ENCODE measurements at regions not wholly inside any gene's neighbourhood (a gene's known extent, or its start where the extent isn't known, plus 50 kb on each side); places are given as distances from the start of the nearest gene placed in this dataset.

DNA sequence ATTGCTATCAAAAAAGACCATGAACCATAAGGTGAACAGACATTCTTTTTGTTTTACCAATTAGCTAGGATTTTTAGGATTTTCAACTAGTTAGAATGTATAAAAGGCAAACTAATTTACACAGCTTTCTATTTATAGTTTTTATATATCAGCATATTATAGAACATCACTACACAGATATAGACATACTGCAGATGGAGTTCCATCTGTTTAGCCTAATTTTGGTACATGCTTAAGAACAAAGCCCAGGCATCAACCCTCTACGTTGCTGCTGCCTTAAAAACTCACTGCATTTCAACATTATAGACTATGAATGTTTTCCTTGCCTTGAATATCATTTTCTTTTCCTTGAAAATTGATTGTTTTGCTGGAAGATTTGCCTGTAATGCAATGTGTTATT is 2227.5 kb upstream of the C9orf72 start:
- Histone ChIP-seq H3K9ac (ENCODE audit: low read depth in 2 of 2, low read length in 2 of 2) (no peak overlapping the region), H3K27me3 (no peaks in the 10 kb centered on the region), H3K4me1 (no peaks in the 10 kb centered on the region), H3K4me3 (no peak overlapping the region), H3K36me3 (no peaks in the 10 kb centered on the region), H3K9me3 (no peaks in the 10 kb centered on the region), H3K27ac (no peak overlapping the region)
- no peak for DNase-seq
- TF ChIP-seq, protein P1, sequence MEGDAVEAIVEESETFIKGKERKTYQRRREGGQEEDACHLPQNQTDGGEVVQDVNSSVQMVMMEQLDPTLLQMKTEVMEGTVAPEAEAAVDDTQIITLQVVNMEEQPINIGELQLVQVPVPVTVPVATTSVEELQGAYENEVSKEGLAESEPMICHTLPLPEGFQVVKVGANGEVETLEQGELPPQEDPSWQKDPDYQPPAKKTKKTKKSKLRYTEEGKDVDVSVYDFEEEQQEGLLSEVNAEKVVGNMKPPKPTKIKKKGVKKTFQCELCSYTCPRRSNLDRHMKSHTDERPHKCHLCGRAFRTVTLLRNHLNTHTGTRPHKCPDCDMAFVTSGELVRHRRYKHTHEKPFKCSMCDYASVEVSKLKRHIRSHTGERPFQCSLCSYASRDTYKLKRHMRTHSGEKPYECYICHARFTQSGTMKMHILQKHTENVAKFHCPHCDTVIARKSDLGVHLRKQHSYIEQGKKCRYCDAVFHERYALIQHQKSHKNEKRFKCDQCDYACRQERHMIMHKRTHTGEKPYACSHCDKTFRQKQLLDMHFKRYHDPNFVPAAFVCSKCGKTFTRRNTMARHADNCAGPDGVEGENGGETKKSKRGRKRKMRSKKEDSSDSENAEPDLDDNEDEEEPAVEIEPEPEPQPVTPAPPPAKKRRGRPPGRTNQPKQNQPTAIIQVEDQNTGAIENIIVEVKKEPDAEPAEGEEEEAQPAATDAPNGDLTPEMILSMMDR (IDR thresholded peaks at IDR 0.05), result no peak
- intact Hi-C loops (cut with DNase I), result no loop called here

DNA sequence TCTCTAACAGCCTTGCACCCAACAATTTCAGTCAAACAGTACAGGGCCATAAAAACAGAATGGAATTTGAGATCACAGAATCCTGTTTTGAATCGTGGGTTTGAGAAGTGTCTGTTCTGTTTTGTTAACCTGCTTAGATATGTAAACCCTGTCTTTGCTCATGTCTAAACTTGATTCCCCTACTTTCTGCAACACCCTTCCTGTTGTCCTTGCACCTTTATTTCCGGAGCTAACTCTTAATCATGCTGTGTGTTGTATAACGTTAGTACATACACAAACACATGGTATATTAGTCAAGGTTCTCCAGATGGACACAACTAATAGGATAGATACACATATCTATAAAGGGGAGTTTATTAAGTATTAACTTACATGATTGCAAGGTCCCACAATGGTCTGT is 2229.2 kb upstream of the C9orf72 start:
- Histone ChIP-seq H3K36me3 (no peaks in the 10 kb centered on the region), H3K4me3 (no peak overlapping the region), H3K4me1 (no peaks in the 10 kb centered on the region), H3K9me3 (no peaks in the 10 kb centered on the region), H3K27ac (no peak overlapping the region), H3K9ac (ENCODE audit: low read depth in 2 of 2, low read length in 2 of 2) (no peak overlapping the region), H3K27me3 (no peaks in the 10 kb centered on the region)
- DNase-seq, result no peak
- TF ChIP-seq, protein P1 (IDR thresholded peaks at IDR 0.05), result no peak
- intact Hi-C loops (cut with DNase I), result no loop called here

DNA sequence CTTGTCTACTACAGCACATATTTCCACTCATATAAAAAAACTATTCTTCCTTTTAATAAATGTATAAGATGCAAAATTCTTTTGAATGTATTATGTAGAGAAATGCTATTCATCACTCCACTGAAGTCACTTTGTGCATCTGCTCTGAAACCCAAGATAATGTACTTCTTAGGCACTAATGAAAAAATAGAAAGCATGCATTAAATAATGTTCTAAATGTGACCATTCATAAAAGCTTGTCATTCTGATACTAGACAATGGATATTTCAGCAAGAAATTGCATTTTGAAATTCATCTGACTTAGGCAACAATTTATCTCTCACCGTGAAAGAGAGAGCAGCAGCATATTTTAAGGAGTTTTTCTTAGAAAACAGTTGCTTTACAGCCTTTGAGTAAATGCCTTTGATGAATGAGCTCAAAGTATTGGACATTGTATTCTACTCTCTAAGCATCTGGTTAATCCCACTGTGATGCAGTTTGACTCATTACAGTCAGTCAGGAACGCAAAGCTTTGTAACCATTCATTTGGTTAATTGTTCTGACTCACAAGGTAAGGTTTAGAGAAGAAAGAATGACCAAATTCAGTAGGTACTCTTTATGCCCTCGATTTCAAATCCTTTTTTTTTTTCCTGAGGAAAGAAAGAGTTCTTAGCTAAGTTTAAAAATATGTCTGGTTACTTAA is 2233.8 kb upstream of the C9orf72 start:
- H3K9me3 ChIP-seq, result no peaks in the 10 kb centered on the region
- no peak overlapping the region for H3K4me3 ChIP-seq
- DNase-seq, result no peak
- H3K36me3 ChIP-seq, result no peaks in the 10 kb centered on the region
- H3K27me3 ChIP-seq, result no peaks in the 10 kb centered on the region
- H3K9ac ChIP-seq (ENCODE audit: low read depth in 2 of 2, low read length in 2 of 2), result no peak overlapping the region
- TF ChIP-seq, protein P1 (IDR thresholded peaks at IDR 0.05), result no peak
- intact Hi-C loops (cut with DNase I), result no loop called here
- no peak overlapping the region for H3K27ac ChIP-seq
- H3K4me1 ChIP-seq, result no peaks in the 10 kb centered on the region

DNA sequence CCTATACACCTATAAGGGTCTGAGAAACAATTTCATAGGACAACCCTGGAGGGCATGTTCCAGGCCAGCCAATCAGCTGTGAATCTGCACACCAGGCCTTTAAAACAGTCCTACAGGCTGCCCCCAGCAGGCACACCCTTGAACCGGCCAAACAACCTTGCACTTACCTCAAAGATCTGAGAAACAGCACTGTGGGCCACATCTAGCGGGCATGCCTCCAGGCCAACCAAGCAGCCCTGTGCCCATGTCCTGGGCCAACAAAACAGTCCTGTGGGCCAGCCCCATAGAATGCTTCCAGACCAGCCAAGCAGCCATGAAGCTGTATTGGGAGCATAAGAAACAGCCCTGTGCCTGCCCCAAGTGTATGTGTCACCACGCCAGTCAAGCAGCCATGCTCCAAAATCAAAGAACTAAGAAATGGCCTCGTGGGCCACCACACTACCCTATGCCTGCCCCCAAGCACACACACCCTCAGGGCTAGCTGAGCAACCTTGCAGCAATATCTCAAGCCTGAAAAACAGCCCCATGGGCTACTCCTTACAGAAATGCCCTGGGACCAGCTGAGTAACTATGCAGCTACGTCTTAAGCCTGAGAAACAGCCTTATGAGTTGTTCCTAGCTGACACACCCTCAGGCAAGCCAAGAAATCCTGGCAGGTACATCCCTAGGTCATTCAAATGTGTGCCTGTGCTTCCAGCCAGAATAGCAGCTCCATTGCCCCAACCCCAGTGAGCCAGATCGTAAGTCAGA is 2243.8 kb upstream of the C9orf72 start:
- Histone ChIP-seq H3K9ac (ENCODE audit: low read depth in 2 of 2, low read length in 2 of 2) (no peak overlapping the region), H3K27me3 (no peaks in the 10 kb centered on the region), H3K27ac (no peak overlapping the region), H3K4me1 (no peaks in the 10 kb centered on the region), H3K4me3 (no peak overlapping the region), H3K9me3 (no peaks in the 10 kb centered on the region), H3K36me3 (no peaks in the 10 kb centered on the region)
- TF ChIP-seq, protein P1 (IDR thresholded peaks at IDR 0.05), result no peak
- intact Hi-C loops (cut with DNase I), result no loop called here
- DNase-seq, result no peak

DNA sequence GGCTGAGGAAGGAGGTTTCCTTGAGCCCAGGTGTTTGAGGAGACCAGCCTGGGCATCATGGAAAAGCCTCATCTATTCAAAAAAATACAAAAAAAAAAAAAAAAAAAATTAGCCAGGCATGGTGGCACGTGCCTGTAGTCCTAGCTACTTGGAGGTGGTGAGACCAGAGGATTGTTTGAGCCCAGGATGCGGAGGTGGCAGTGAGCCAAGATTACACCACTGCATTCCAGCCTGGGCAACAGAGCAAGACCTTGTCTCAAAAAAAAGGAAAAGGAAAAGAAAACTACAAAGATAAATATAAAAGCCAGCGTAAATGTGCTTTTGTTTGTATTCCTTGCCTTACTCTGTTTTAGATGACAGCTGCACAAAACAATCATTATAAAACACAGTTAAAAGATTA is 2249.2 kb upstream of the C9orf72 start:
- Histone ChIP-seq H3K4me1 (no peaks in the 10 kb centered on the region), H3K27me3 (no peaks in the 10 kb centered on the region), H3K9ac (ENCODE audit: low read depth in 2 of 2, low read length in 2 of 2) (no peak overlapping the region), H3K27ac (no peak overlapping the region), H3K4me3 (no peak overlapping the region), H3K9me3 (no peaks in the 10 kb centered on the region), H3K36me3 (no peaks in the 10 kb centered on the region)
- intact Hi-C loops (cut with DNase I), result no loop called here
- TF ChIP-seq, protein P1 (IDR thresholded peaks at IDR 0.05), result no peak
- DNase-seq, result no peak
